ENCODE measurements at regions not wholly inside any gene's neighbourhood (a gene's known extent, or its start where the extent isn't known, plus 50 kb on each side); places are given as distances from the start of the nearest gene placed in this dataset.
"Not testable (repeated sequence)": the region's sequence is repeated elsewhere in the genome, so short reads cannot be mapped to it uniquely, and the experiment has no call there.

DNA sequence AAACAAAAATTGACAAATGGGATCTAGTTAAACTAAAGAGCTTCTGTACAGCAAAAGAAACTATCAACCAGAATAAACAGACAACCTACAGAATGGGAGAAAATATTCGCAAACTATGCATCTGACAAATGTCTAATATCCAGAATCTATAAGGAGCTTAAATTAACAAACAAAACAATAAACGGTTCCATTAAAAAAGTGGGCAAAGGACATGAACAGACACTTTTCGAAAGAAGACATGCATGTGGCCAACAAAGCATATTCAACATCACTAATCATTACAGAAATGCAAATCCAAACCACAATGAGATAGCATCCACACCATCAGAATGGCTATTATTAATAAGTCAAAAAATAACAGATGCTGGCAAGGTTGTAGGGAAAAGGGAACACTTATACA lies 50.5 kb upstream of the MED13L start:
- not testable (repeated sequence) for H3K27ac ChIP-seq, H3K4me3 ChIP-seq

DNA sequence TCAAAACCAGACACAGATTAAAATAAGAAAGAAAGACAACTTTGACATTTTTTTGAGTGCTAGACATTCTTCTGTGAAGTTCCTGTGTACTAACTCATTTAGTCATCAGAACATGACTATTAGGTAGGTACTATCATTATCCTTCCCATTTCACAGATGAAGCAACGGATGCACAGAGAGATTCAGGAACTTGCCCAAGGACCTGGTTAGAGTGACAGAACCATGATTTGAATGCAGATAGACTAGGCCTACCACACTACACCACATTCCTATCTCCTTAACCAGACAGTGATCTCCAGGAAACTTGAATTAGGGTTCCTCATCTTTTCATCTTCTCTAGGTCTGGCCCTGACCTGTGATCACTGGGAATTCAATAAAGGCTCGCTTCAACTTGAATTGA lies 54.4 kb upstream of the MED13L start:
- Histone ChIP-seq H3K27ac (no peak overlapping the region), H3K4me3 (no peak overlapping the region)

DNA sequence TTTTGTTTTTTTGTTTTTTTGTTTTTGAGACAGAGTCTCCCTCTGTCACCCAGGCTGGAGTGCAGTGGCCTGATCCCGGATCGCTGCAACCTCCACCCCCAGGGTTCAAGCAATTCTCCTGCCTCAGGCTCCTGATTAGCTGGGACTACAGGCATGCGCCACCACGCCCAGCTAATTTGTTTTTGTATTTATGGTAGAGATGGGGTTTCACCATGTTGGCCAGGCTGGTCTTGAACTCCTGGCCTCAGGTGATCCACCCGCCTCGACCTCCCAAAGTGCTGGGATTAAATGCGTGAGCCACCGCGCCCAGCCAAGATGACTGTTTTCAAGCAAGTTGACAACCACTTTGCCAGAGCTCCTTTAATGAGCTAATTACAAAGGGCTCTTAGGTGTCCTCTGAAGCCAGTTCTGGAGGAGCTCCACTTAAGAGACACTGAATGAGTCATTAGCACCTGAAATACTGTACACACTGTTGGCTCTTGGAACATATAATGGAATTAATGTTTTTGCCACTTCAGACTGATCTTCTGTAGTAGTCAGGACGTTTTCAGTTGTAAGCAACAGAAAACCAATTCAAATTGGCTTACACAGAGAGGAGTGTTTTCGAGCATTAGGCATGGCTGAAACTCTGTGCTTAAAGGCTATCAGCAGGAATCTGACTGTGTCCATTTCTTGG lies 55.4 kb upstream of the MED13L start:
- peak overlapping the region in 5 of 21 experiments; percentile 1 to 54 (median 24) for H3K27ac ChIP-seq
- no peak overlapping the region for H3K4me3 ChIP-seq

DNA sequence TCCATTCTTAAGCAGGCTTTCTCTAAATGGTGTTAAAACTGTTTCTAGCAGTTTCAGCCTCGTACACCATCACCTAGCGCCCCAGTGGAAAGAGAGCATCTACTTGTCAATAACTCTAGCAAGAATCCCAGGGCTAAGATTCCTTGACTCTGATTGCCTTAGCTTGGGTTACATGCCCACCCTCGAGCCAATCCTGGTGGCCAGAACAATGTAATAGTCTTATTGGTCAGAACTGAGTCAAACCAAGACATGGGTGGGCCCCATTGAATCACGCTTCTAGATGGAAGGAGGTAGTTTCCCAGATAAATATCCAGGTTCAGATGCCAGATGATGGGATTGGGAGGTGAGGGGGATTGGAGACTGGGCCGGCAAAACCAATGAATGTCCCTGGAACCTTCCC lies 55.9 kb upstream of the MED13L start:
- H3K27ac ChIP-seq = peak overlapping the region in 6 of 21 experiments; percentile 1 to 54 (median 20)
- no peak overlapping the region for H3K4me3 ChIP-seq

DNA sequence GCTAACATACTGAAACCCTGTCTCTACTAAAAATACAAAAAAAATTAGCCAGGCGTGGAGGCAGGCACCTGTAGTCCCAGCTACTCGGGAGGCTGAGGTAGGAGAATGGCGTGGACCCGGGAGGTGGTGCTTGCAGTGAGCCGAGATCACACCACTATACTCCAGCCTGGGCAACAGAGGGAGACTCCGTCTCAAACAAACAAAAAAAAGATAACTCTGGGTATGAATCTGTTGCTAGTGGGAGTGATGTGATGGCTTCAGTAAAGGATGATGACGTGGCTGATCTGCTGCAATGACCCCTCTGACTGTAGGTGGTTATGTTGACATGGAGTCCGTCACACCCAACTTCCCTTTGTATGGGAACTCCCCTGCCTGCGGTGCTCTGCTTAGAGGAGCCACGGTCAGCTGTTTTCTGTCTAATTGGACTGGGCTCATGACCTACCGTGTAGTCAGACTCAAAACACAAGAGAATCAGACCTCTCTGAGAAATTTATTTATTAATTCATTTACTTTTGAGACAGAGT lies 59.1 kb upstream of the MED13L start:
- no peak overlapping the region for H3K4me3 ChIP-seq

DNA sequence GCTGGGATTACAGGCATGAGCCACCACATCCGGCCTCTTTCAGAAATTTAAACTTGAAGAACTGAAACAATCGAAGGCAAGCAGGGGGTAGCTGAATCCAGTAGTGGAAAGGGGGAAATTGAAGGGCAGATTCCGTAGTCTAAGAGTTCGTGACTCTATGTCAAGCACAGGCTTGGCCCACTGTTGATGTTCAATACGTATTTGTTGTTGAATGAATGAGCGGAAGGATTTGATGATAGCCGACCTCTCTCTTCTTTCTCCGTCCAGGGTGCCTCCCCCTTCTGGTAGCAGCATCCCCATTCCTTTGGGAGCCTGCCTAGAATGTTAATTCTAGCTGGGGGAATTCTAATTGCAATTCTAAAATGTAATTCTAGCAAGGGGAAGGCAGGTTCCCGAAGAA lies 59.8 kb upstream of the MED13L start:
- H3K27ac ChIP-seq = no peak overlapping the region
- no peak overlapping the region for H3K4me3 ChIP-seq

More for the DNA sequence above, 59.1 kb upstream of the MED13L start:
- H3K27ac ChIP-seq = peak overlapping the region in 1 of 21 experiments; percentile 10

DNA sequence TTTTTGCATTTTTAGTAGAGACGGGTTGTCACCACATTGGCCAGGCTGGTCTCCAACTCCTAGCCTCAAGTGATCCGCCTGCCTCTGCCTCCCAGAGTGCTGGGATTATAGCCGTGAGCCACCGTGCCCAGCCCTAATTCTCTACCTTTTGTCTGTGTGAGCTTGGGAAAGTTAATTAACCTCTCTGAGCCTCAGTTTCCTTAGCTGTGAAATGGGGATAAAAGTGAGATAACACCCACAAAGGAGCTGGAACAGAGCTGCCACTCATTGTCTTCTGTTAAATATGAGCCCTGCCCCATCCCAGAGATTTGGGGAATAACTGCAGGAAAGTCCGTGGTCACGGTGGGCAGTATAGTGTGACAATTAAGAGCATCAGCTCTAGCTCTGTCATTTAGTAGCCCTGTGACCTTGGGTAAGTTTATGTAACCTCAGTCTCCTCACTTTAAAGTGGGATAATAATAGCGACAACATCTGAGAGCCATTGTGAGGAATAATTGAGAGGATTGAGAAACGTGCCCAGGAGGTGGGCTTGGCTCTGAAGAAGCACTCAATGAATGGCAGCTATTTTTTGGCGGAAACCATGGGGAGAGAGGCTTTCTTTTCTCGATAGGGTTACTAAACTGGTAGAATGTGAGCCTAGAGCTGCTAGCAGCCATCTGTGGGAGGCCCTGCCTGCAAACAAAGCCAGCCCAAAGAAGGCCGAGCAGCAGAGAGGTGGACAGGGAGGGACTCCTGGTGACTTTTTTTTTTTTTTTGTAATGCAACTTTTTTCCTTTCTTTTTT lies 60.8 kb upstream of the MED13L start:
- H3K4me3 ChIP-seq = no peak overlapping the region
- no peak overlapping the region for H3K27ac ChIP-seq

DNA sequence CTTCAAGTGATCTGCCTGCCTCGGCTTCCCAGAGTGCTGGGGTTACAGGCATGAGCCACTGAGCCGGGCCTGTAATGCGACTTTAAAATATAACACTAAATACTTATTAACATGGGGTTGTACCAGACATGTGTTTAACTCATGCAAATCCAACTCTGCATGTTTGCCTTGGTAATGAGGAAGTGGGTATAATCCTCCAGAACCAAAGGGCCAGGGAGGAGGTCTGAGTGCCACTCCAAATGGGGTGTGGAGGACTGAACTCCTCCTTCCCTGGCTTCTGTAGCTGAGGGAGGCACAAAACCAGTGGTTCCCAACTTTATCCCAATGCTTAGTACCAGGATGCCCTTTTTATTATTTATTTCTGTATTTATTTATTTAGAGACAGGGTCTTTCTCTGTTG lies 61.6 kb upstream of the MED13L start:
- no peak overlapping the region for H3K4me3 ChIP-seq

DNA sequence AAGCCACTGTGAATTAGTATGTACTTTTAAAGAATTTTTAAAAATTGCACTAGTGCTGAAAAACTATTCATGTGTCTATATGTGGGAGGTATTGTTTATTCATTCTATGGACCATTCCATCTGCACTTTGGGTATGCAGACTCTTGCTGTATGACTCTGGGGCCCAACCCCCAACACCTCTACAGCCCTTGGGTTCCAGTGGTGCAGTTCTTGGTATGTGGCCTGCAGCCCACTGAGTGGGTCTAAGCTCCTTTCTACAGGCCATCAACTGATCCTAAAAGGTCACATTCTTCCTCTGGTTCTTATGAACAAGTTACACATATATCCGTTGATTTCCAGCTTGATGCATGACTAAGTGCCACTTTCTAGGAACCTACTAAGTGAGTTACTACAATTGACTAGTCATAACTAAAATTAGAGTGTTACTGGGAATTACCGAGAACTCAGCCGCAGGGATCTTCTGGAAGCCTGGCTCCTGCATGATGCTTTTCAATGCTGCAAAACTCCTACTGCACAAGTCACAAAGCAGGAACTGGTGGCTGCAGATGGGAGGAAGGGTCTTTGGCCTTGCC lies 62.4 kb upstream of the MED13L start:
- H3K4me3 ChIP-seq = no peak overlapping the region
- H3K27ac ChIP-seq = no peak overlapping the region

More for the DNA sequence above, 61.6 kb upstream of the MED13L start:
- no peak overlapping the region for H3K27ac ChIP-seq

DNA sequence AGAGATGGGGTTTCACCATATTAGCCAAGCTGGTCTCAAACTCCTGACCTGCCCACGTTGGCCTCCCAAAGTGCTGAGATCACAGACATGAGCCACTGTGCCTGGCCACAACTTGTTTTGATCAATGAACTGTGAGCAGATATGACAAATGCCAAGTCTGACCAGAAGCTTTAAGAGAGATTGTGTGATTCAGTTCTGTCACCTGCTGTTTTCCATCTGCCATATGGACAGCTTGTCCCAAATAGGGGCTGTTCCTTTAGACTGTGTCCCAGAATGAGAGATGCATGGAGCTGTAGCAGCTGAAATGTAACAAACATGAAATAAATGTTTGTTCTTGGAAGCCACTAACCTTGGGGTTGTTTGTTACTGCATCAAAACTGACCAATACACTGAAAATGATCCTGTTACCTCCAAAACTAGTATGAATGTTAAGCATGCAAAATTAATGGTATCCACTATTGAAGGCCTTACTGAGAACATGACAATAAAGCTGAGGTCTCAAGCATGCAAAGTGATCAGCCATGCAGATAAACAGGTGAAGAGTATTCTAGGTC lies 65.9 kb upstream of the MED13L start:
- H3K27ac ChIP-seq = no peak overlapping the region
- no peak overlapping the region for H3K4me3 ChIP-seq

DNA sequence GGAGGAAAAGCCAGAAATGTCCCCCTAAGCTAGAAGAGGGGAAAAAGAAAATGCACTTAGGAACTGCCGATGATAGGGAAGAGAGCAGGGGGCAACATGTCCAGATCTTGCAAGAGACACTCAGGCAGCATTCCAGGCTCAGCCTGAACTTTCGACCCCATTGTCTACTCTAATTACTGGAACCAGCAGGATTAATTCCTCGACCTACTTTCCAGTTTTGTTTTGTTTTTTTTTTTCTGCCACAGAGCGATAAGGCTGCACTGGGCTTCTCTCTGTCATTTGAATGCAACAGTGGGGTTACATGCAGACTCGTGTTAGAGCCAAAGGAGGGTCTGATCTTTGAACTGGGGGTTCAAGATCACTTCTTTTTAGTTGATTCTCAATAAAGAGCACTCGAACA lies 68.7 kb upstream of the MED13L start:
- Histone ChIP-seq H3K27ac (no peak overlapping the region), H3K4me3 (no peak overlapping the region)

DNA sequence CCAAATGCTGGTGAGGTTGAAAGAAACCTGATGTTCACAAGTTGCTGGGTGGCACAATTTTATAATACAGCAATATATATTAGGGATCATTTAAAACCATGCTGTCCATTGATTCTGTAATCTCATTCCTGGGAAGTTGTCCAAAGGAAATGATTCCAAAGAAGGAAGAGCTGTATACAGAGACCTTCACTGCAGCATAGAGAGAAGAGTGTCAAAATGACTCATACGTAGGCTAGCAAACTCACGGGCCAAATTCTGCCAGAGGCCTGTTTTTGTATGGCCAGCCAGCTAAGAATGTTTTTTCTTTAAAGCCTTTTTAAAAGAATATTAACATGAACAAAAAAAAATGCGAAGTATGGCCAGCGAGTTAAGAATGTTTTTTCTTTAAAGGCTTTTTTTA lies 69.2 kb upstream of the MED13L start:
- Histone ChIP-seq H3K4me3 (no peak overlapping the region), H3K27ac (no peak overlapping the region)

DNA sequence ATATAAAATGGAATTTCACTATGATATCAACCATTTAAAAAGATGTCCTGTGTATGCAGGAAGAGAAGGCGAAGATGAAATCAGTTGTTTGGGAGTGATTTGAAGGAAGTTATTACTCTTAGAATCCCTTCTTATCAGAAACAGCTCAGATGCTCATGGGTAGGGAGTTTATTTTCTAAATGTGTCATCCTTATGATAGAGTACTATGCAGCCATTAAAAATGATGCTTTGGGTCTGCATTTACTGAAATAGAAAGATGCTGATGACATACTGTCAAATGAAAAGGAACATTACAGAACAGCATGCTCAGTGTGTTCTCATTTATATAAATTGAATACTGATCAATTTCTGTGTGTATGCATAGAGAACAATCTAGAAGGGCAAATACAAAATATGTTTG lies 69.8 kb upstream of the MED13L start:
- Histone ChIP-seq H3K4me3 (no peak overlapping the region), H3K27ac (no peak overlapping the region)

DNA sequence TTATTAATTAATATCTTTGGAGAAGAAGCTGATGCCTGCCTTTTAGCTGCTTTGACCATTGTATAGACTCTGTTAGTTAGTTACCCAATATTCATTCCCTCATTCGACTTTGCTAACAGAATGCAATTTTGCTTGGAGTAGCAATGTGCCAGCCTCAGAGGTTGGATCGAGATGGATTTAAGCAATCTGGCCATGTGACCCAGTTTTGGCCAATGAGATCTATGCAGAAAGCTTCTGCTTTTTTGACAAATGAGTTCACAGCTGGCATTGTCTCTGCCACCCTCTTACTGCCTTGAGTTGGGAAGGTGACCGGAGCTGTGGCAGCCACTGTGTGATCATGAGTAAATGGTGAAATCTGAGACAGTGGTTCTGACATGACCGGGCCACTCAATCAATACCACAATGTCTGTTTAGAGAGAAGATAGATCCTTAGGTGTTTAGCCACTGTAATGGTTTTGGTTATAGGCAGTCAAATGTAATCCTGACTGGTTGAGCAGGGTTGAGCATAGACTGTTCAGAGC lies 74.9 kb upstream of the MED13L start:
- Histone ChIP-seq H3K27ac (no peak overlapping the region), H3K4me3 (no peak overlapping the region)

DNA sequence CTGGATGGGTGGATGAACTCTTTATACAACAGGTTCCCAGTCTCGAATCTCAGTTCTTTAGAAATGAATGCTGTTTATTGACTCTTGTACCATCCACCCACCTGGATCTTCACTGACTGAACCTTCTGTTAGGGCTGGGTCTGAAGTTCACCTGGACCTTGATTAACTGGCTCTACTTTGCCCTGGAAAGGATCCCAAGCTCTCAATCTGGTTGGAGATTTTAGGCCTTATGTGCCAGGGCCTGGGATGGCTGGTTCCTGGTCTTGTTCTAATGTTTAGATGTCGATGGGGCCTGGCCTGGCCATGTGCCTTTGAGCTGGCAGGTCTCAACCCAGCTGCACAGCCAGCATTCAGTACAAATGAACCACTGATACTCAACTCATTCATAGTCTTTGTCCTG lies 76.5 kb upstream of the MED13L start:
- Histone ChIP-seq H3K4me3 (no peak overlapping the region), H3K27ac (no peak overlapping the region)

DNA sequence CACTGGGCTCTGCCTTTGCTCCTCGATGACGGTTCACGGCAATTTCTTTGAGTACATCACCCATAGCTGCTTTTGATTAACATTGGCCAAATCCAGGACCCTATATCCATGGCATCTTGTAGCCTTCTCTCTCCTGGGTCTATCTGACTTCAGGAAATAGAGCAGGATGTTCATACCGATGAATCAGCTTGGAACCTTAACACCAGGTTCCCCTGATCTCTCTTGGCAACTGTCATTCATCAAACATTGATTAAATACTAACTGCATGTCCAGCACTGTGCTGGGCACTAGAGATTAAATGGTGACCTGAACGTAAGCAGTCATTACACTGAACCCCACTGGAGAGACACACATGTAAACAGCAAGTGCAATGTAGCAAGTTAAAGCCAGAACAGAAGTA lies 77.0 kb upstream of the MED13L start:
- Histone ChIP-seq H3K27ac (no peak overlapping the region), H3K4me3 (no peak overlapping the region)

DNA sequence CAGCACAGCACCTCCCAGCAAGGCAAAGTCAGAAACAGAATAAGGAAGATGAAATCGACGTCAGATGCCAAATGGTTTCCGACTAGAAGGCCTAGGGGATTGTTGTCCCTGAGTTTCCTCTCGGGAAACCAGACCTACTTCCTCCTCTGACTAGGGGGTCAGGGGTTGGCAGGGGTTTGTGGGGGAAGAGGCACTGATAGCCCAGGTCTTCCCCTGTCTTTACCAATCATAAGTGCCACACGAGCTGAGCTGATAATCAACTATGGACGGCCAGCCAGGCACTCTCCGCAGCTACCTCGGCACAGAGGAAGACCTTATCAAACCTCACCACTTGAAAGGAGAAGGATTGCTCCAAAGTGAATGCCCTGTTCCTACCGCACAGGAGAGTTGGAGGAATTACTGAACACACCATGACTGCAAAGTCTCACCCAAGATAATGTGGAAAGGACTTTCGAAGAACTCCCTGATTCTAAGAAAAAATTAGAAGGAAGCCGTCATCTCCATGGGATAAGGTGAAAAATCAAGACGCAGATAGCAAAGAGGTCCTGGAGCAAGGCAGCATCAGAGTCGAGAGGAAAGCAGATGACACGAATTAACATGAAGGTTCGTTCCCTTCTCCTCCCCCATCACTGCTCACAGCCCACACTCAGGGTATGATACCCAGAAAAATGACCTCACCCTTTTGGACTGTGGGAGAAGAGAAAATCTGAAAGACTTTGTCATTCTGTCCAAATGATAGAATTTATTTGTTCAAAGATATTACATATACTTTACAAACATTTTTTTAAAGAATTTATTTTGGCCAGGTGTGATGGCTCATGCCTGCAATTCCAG lies 77.7 kb upstream of the MED13L start:
- Histone ChIP-seq H3K27ac (no peak overlapping the region), H3K4me3 (no peak overlapping the region)

DNA sequence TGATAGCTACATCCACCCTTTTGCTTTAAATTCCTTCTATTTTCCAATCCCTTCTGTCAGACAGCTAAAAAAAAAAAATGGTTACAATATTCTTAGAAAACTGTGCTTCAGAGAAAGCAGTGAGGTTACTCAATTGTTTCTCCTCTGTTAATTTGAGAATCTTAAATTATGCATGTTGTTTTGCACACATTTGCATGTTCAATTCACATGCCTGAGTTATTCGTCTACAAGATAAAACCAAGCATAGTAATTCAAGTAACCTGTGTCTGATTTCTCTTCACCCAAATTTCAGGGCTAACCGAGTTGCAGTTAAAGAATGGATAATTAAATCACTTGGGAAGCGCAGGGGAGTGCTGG lies 81.0 kb upstream of the MED13L start:
- Histone ChIP-seq H3K4me3 (peak overlapping the region in 1 of 7 experiments; percentile 9), H3K27ac (peak overlapping the region in 16 of 21 experiments; percentile 18 to 87 (median 71))

Measured in skin epidermis (tissue), 12 donors.